HG03558 (cell line): ENCODE measurements at regions not wholly inside any gene's neighbourhood (a gene's known extent, or its start where the extent isn't known, plus 50 kb on each side); places are given as distances from the start of the nearest gene placed in this dataset.

Experiments
- ATAC-seq: cut with Tn5 transposase; IDR thresholded peaks from one replicate; pipeline ENCODE4 v1.9.1; 2021; ENCODE audit warnings: moderate number of reproducible peaks; ENCODE audit not compliant: unreplicated experiment; ENCODE audit errors: extremely low read depth

DNA sequence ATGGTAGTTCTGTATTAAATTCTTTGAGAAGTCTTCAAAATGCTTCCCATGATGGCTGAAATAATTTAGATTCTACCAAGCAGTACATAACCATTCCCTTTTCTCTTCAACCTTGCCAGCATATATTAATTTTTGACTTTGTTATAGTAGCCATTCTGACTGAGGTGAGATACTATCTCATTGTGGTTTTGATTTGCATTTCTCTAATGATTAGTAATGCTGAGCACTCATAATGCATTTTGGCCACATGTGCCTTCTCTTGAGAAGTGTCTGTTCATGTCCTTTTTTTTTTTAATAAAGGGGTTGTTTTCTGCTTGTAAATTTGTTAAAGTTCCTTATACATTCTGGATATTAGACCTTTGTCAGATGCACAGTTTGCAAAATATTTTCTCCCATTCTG lies 173.9 kb downstream of the CALCRL start:
- no peak for ATAC-seq

DNA sequence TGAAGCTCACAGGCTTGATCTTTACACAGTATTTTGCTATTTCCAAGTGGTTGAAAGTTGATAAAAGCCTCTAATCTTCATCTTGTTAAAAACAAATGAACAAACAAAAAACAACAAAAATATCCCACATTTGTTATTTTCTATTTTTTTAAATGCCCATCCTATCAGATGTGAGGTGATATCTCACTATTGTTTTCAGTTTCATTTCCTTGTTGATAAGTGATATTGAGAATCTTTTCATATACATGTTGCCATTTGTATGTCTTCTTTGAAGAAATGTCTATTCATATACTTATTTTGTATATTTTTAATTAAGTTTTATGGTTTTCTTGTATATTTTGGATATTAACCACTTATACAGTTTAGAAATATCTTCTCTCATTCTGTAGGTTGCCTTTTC lies 175.8 kb downstream of the CALCRL start:
- ATAC-seq, result no peak

DNA sequence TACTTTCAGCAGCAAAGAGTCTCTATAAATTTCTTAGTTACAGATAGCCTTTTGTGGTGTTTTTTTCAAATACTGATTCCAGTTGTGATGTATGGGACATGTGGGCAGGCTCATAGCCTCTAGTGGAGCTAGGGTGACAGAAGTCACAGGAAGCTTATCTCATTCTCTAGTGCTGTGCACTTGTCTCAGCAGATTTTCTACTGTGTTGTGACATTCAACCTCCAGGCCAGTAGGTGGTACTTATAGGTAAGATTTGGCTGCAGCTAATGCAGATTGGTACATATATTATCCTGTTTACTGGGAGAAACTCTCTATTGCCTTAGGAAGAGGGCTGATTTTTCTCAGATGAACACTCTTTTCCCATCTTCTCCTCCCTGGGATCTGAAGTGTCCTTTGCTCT lies 176.2 kb downstream of the CALCRL start:
- no peak for ATAC-seq

DNA sequence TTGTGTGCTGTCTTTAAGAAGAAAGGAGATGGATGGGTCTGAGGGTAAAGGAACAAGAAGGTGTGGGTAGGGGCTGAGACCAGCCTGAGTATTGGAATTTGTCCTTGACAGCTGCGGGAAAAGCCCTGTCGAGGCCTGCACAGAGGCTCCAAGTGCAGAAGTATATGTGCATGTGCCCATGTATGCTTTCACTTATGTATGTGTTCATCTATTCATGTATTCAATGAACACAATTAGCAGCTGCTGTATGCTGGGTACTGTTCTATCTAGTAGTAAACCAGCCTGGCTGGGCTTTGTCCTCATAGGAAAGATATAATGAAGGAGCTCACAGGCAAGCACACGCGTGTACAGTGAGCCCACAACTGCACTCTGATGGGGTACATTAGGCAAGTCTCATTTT lies 181.4 kb downstream of the CALCRL start:
- ATAC-seq, result no peak

- no peak for ATAC-seq
These were observed 181.9 kb downstream of the CALCRL start for GRCh38 chr2:187266147-187266546.

GRCh38 chr2:187264612-187265011 lies 183.4 kb downstream of the CALCRL start:
- no peak for ATAC-seq

GRCh38 chr2:187263675-187264560 lies 184.1 kb downstream of the CALCRL start:
- ATAC-seq, result no peak

- no peak for ATAC-seq
These were observed 186.3 kb downstream of the CALCRL start for GRCh38 chr2:187261705-187262104.

DNA sequence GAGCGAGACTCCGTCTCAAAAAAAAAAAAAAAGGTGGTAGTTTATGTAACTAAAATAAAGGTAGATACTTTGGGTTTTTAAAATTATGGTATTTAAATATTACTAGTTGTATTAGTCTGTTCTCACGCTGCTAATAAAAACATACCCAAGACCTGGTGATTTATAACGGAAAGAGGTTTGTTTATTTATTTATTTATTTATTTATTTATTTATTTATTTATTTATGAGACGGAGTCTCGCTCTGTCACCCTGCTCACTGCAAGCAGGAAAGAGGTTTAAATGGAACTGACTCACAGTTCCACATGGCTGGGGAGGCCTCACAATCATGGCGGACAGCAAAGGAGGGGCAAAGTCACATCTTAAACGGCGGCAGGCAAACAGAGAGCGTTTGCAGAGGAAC lies 196.0 kb downstream of the CALCRL start:
- ATAC-seq, result no peak

DNA sequence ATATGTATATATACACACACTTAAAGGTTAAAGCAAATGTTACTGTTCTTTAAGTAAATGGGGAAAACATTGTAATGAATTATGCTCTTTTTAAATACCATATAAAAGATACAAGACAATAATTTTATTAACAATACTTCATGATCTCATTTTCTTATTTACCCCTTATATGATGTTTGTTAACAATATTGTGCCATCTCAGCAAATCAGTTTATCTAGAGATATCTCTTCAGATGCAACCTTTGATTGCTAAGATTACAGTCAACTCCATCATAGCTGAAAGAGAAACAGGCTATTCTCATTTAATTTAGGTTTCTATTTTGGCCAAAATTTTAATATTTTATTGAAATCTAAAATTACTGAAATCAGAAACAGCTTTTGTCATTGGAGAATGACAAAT lies 197.9 kb downstream of the CALCRL start:
- no peak for ATAC-seq

DNA sequence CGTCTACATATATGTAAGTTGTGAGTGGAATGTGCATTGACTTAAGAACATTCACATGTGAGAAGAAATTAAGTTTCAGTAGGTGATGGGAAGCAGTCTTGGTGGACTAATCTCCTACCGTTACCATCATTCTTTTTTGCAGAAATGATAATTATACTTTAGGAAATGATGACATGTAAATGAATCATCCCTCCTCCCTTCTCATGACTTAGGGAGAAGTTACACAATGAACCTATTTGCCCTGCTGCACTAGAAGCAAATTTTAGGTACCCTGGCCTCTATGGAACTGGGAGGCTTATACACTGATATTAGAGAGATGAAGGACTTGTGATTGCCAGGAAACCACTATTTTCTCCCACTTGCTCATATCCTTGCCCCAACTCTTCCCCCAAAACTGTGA lies 214.2 kb downstream of the CALCRL start:
- ATAC-seq, result no peak

- no peak for ATAC-seq
These were observed 215.3 kb downstream of the CALCRL start for GRCh38 chr2:187232749-187233148.

DNA sequence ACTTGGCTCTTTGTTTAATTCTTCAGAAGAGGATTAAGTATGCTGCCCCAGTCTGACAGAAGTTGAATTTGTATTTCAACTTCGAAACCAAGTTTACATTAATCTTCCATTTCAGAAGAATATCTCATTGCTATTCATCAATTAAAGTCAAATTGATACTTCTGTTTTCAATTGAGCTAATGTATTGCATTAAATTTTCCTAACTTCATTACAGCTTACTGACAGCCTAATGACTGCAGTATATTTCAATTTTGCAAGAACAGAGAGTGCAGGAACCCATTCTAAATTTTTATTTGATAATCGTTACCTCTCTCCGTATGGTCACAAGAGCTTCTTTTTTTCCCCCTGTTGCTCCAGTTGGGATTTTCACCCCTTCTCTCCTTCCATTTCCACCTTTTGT lies 218.0 kb downstream of the CALCRL start:
- no peak for ATAC-seq

DNA sequence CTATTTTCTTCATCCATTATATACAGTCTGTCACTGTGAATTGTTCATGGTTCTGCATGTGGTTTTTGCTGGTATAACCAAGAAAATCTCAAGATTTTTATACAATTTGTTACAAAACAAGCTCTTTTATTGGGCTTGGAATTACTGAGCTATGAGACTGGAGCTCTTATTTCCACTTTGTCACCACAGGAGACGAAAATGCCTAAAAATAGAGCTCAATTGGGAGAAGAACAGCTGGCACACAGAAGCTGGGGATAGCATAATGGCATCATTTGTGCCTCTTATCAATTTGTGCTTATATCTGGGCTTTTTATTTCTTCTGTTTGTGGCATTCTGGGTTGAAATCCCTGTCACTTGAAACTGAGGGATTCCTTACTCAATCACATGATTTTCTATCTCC lies 219.1 kb downstream of the CALCRL start:
- no peak for ATAC-seq

DNA sequence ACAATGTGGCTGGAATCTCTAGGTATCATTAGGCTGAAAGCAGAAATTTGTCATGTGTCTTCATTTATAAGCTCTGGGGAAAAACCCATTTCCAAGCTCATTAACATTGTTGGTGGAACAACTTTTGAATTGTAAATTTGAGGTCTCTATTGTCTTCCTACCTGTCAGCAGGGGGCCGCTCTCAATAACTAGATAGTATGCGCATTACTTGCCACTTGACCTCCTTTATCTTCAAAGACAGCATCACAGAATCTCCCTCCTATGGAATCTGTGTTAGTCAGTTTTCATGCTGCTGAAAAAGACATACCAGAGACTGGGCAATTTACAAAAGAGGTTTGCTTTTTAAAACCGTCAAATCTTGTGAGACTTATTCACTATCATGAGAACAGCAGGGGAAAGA lies 223.1 kb downstream of the CALCRL start:
- ATAC-seq, result no peak

GRCh38 chr2:187220071-187220470 lies 228.0 kb downstream of the CALCRL start:
- ATAC-seq, result no peak

DNA sequence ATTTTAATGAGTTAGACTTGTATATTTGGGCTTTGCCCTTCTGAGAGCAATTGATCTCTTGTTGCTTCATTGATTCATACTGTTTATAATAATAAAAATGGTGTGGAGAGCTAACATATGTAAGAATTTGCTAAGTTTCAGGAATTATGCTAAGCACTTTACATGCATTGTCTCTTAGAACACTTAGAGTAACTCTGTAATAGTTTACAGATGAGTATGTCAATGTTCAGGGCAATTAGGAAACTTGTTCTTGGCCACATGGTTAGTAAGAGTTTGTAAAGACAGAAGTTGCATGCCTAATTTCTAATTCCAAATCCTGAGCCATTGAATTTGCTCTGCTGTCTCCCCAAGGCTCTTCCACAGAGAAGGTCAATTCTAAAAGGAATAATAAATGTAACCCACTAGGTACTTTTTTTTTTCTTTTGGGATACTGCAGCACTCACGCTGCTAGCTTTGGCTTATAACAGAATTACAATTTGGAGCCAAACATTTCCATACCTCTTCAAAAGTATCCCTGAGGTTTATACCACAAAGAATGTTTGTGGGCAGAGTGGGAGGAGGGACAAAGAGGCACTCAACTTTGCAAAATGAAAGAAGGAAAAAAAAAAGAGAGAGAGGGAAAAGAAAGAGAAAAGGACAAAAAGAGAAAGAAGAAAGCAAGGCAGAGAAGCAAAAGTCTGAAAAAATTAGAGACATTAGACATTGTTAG lies 232.4 kb downstream of the CALCRL start:
- no peak for ATAC-seq

DNA sequence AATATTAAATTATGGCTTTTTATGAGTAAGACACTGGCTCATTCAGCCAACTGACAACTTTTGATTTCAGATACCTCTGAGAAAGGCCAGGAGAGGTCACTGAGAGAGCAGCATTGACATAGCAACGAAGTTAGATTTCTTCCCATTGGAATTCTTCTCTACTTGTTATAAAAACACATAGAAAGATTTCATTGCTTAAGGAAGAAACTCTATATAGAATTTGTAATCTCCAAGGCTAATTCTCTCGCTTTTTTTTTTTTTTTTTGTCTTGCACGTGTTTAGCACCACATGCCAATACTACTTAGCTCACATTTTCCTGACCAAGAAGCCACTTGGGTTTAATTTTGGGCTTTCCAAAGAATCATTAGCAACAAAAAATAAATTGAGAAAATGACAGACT lies 233.7 kb downstream of the CALCRL start:
- no peak for ATAC-seq

DNA sequence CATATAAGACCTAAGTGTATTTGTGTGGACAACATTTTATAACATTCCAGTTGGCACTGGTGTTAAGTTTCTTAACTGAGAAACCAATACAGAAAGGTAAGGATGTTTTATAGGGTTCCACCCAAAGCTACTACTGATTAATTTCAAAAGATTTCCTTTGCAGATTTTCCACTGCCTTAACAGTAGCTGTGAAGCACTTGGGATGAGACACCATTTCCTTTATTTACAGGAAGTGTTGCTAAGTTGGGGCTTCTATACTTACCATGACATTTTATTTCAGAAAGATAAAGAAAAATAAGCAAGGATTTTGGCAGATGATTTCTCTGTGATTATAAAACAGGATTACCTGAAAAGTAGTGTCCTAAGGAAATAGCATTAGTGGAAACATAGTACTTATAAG lies 234.3 kb downstream of the CALCRL start:
- ATAC-seq, result no peak

DNA sequence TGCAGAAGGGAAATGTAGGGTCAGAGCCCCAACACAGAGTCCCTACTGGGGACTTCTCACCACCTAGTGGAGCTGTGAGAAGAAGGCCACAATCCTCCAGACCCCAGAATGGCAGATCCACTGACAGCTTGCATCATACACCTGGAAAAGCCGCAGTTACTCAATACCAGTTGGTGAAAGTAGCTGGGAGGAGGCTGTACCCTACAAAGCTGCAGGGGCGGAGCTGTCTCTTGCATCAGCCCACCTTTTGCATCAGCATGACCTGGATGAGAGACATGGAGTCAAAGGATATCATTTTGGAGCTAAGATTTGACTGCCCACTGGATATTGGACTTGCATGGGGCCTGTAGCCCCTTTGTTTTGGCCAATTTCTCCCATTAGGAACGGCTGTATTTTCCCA lies 237.3 kb downstream of the CALCRL start:
- ATAC-seq, result no peak

GRCh38 chr2:187208199-187208785 lies 239.8 kb downstream of the CALCRL start:
- no peak for ATAC-seq
